GM21526 (cell line): ENCODE measurements at regions not wholly inside any gene's neighbourhood (a gene's known extent, or its start where the extent isn't known, plus 50 kb on each side); places are given as distances from the start of the nearest gene placed in this dataset.
"Not testable (repeated sequence)": the region's sequence is repeated elsewhere in the genome, so short reads cannot be mapped to it uniquely, and the experiment has no call there.

Experiments used
- ATAC-seq: cut with Tn5 transposase; IDR thresholded peaks from one replicate; pipeline ENCODE4 v1.9.1; 2021; ENCODE audit warnings: moderate library complexity; ENCODE audit not compliant: unreplicated experiment, low FRiP score

GRCh38 chr11:67878666-67879065 lies 125.2 kb downstream of the UNC93B1 start:
- not testable (repeated sequence) for ATAC-seq

- not testable (repeated sequence) for ATAC-seq
Measured at GRCh38 chr11:67877316-67877715, 126.6 kb downstream of the UNC93B1 start.

- not testable (repeated sequence) for ATAC-seq
Measured at GRCh38 chr11:67873223-67873622, 130.7 kb downstream of the UNC93B1 start.

- ATAC-seq = not testable (repeated sequence)
Measured at GRCh38 chr11:67871168-67871567, 132.7 kb downstream of the UNC93B1 start.

DNA sequence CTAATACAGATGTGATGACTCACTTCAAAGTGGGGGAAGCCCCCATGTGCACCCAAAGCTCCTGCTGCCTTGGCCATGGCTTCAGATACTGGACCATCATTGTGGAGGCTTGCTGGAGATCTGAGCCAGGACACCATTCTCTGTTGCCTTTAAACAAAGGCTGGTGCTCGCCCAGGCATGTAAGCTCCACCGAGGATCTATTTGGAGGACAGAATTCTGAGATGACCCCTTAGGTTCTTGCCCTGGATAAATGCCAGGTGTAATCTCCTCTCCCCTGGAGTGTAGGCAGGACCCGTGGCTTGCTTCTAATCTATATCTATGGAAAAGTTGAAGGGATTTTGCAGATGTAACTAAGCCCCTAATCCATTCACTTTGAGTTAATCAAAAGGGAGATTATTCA lies 141.0 kb downstream of the UNC93B1 start:
- not testable (repeated sequence) for ATAC-seq

GRCh38 chr11:67859513-67860161 lies 144.3 kb downstream of the UNC93B1 start:
- ATAC-seq = not testable (repeated sequence)

DNA sequence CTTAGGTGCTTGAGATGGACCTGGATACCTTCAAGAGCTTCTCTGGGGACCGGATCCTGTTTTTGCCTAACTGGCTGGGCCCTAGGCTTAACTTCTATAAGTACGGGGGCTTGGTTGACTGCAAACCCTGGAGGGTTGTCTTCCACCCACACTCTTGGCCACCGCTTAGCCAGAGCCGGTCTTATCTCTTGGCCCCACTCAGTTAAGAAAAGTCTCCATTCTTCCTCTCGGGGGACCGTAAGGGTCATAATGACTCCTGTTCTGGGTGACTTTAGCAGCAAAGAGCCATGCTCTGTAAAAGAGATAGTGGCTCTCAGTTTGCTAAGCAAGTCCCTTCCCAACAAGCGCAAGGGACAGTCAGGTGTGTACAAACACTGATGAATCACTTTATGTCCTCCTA lies 153.2 kb downstream of the UNC93B1 start:
- ATAC-seq = not testable (repeated sequence)

GRCh38 chr11:67849766-67850165 lies 154.1 kb downstream of the UNC93B1 start:
- ATAC-seq = not testable (repeated sequence)

DNA sequence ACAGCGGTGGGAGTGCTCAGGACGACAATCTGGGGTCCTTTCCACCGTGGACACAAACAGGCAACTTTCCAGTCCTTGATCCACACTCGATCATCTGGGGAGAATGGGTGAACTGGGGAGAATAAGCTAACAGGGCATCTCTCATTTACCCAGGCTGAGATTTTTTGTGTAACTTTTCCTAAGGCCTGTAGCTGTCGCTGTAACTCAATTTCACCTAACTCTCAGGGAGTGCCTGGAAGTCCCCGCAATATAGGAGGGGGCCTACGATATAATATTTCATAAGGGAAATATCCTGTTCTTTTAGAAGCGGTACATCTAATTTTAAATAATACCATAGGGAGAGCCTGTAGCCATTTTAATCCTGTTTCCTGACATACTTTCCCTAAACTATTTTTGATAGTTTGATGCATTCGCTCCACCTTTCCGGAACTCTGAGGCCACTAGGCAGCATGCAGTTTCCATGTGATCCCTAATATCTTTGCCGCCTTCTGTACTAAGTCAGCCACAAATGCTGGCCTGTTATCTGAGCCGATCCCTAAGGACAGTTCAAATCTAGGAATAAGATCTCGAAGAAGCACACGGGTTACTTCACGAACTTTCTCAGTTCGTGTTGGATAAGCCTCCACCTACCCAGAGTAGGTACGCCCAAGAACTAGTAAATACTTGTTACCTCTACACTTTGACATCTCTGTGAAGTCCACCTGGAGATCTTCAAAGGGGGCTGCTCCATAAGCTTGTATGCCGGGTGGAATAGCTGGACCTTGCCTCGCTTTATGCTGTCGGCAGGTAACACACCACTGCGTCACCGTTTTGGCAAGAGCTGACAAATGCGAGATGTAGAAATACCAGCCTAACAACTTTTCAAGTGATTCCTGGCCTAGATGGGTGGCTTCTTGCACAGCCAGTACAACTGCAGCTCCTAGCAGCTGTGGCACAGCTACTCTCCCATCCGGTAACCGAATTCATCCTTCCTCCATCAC lies 155.7 kb downstream of the UNC93B1 start:
- not testable (repeated sequence) for ATAC-seq

DNA sequence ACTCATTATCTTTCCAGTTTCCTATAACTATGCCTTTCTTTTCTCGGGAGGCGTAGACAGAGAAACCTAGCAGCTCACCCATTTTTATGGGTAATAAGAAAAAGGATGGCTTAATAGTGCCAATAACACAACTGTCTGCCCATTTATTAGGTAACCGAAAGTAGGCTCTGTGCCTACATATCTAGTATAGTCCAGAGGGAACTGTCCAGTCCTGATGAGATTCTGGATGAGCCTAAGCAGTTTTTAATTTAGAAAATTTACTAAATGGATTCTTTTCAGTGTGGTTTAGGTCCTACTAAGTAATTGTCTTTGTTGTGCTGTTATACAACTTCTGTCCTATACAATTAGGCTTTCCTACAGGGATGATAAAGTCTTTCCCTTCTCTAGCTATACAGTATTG lies 157.6 kb downstream of the UNC93B1 start:
- not testable (repeated sequence) for ATAC-seq

GRCh38 chr11:67845296-67845695 lies 158.6 kb downstream of the UNC93B1 start:
- not testable (repeated sequence) for ATAC-seq

DNA sequence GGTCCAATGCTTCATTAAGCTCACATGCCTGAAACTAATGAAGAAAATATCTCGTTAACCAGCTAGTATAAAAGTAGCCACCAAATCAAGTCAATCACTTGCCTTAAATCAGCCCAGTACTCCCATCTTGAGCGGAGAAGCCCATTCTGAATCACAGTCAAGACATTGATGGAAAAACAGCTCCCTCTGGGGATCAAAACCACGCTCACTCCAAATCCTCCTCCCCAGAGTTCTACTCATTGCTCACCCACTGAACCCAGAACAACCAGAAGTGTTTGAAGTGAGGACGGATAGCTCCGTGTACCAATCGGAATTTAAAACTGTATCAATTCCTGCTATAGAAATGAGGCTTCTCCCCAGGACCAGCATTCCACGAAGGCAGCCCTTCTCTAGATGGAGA lies 163.3 kb downstream of the UNC93B1 start:
- not testable (repeated sequence) for ATAC-seq

DNA sequence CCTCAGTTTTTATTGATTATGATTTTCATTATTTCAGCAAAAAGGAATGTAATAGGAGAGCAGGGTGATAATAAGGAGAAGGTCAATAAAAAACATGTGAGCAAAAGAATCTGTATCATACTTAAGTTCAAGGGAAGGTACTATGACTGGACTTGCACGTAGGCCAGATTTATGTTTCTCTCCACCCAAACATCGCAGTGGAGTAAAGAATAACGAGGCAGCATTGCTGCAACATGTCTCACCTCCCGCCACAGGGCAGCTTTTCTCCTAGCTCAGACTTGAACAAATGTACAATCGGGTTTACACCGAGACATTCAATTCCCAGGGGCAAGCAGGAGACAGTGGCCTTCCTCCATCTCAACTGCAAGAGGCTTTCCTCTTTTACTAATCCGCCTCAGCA lies 155.7 kb upstream of the ALDH3B2 start:
- ATAC-seq = not testable (repeated sequence)

GRCh38 chr11:67826951-67827296 lies 152.5 kb upstream of the ALDH3B2 start:
- ATAC-seq = not testable (repeated sequence)

GRCh38 chr11:67826028-67826950 lies 151.9 kb upstream of the ALDH3B2 start:
- ATAC-seq = not testable (repeated sequence)

GRCh38 chr11:67824861-67825260 lies 150.4 kb upstream of the ALDH3B2 start:
- not testable (repeated sequence) for ATAC-seq

DNA sequence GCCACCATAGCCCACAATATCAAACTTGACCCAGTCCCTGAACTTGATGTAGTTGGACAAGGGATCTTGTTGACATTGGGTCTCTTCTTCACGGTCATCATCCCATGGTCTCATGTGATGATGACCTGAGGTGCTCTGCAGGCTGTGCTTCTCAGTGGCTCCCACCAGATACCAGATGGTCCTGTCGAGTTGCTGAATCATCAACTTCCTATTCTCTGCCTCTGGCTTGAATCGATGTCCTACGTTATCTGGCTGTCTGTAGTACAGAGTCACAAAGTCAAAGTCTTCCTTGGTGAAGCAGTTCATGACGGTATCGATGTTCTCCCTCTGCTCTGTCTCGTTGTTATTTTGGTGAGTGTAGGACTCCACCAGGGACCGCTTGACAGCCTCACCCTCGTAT lies 145.7 kb upstream of the ALDH3B2 start:
- ATAC-seq = no peak

DNA sequence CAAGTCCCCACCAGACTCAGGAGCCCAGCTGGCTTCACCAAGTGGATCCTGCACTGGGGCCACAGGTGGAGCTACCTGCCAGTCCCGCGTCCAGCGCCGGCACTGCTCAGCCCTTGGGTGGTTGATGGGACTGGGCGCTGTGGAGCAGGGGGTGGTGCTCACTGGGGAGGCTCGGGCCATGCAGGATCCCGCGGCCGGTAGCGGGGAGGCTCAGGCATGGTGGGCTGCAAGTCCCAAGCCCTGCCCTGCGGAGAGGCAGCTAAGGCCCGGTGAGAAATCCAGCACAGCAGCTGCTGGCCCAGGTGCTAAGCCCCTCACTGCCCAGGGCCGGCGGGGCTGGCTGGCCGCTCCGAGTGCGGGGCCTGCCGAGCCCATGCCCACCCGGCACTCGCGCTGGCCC lies 143.1 kb upstream of the ALDH3B2 start:
- not testable (repeated sequence) for ATAC-seq

DNA sequence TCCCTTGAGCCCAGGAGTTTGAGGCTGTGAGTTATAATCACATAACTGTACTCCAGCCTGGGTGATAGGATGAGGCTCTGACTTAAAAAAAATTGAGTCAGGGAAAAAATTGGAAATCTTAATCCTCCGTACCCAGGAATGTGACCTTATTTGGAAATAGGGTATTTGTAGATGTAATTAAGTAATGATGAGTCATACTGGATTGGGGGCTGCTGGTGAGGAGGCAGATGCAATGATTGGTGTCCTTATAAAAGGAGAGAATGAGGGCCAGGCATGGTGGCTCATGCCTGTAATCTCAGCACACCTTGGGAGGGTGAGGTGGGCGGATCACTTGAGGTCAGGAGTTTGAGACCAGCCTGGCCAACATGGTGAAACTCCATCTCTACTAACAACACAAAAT lies 134.9 kb upstream of the ALDH3B2 start:
- not testable (repeated sequence) for ATAC-seq

DNA sequence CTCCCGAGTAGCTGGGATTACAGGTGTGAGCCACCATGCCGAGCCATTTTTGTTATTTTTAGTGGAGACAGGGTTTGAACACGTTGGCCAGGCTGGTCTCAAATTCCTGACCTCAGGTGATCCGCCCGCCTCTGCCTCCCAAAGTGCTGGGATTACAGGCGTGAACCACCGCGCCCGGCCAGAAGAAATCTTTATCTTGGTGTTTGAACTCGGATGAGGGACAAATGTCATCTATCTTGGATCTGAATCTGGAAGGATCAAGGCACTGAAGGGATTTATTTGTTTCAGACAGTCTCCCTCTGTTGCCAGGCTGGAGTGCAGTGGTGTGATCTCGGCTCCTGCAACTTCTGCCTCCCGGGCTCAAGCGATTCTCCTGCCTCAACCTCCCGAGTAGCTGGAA lies 133.5 kb upstream of the ALDH3B2 start:
- ATAC-seq = not testable (repeated sequence)
